ENCODE measurements at regions not wholly inside any gene's neighbourhood (a gene's known extent, or its start where the extent isn't known, plus 50 kb on each side); places are given as distances from the start of the nearest gene placed in this dataset.

DNA sequence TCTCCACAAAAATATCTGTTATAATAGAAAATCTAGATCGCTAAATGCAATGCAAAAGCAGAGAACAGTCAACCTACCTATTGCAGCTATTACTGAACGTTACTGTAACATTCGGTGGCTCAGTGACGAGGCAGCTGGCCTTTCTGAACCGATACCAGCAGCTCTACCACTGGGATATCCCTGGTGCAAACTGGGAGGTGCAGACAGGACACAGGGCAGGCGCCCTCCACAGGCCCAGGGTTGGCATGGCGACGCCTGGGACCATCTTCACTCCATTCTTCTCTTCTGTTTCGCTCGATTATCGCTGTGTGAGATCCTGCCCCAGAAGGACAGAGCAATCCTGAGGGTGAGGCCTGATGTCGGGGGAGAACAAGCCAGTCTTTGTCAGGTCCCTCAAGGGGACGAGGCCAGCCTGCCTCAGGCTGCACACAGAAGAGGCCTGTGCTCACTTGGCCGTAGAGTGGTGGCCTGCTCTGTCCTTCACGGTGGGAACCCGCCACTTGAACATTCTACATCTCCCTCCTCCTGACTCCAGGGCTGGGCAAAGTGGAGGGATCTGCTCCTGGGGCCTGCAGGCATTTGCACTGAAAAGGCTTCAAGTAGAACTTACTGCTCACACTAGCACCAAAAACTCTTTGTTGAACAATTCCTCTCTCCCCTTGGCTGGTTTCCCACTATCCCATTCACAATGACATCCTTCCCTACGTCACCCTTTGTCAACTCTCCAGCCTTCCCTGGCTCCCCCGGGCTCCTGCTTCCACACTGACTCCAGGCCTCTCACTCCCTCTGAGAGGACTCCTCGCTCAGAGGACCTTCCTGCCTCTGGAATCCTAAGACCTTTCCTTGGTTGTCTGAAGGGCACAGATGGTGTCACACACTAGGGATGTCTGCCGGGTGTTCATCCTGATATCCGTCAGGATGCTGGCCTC, 49.7 kb downstream of the CYRIA start:
- 82 to 87% (median 84%) methylated on average over 21 of the region's 21 CpGs for WGBS, 3 donors
- H3K27ac ChIP-seq (ENCODE audit: low read depth, low read length) = no peak overlapping the region

DNA sequence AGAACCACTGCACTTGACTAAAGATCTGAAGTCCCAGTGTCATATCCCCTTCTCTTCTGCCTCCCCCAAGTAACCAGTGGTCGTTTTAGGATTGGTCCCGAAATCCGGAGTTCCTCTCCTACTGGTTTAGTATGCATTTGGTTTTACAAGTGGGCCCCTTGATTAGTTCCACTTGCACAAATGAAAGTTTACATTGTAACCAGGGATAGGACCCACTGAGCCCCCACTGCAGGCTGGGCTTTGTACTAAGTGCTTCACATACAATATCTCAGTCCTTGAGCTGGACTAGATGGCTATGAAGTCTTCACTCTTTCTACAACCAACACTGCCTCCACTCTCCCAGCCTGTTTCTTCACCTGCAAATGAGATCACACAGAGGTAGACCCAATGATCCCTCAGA, 50.4 kb downstream of the CYRIA start:
- no peak overlapping the region for H3K27ac ChIP-seq (ENCODE audit: low read depth, low read length)
- WGBS, 3 donors = 75 to 95% (median 82%) methylated on average over 3 of the region's 3 CpGs

DNA sequence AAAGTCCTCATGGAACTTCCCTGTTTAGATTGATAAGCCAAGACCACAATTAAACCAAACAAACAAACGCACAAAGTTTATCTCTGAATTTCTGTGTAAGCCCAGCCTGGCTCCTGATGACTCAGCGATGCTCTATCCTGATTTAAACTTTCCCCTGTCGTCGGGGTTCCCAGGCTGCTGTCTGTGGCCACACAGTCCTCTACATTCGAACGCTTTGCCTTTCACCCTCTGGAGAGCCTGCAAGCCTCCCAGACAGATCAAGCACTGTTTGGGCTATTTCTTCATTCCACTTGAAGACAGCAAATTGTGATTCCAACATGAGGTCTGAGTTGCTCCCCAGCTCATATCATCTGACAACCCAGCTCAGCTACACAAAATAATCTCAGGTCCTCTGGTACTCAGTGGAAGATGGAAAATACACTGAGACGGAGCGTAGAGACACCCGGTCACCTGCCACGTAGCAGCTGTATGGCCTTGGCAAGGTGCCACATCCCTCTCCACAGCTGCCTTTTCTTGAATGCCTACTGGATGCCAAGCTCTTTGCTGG, 51.2 kb downstream of the CYRIA start:
- WGBS, 3 donors = 41 to 65% (median 49%) methylated on average over 10 of the region's 10 CpGs
- H3K27ac ChIP-seq (ENCODE audit: low read depth, low read length) = no peak overlapping the region

DNA sequence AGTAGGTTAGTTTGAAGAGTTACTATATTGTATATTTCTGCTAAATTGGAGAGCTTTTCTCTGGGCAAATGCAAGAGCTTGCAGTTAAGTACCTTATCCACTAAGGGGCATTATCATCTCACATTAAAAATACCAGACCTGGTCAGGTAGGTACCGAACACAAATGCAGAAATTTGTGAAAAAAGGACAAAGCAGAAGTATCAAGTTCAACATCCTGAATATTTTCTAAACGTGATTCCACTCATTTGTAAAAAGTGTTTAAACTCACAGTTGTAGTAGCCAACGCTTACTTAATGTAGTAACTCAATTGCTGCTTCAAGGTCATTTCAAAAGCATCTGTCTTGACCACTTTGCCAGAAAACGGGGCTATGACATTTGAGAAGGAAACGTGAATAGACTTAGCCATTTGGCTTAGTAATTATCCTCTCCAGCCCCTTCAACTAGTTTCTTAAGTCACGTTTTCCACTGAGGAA, 52.1 kb downstream of the CYRIA start:
- H3K27ac ChIP-seq (ENCODE audit: low read depth, low read length) = no peak overlapping the region
- WGBS, 3 donors = 26 to 37% (median 27%) methylated on average over 6 of the region's 6 CpGs

DNA sequence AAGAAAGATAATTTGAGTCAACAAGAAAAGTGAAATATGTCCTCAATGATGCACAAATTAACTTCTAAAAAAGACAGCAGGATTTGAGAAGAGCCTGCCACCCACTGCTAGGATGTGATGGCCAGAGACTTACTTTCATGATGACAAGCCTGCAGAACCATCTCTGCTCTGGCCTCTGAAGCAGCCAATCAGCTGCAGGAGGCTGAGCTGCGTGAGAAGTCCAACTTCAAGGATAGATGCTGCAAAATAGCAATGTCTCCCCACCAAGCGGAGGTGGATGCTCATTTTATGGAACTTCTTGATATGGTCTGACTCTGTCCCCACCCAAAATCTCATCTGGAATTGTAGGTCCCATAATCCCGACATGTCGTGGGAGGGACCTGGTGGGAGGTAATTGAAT, 53.1 kb downstream of the CYRIA start:
- H3K27ac ChIP-seq (ENCODE audit: low read depth, low read length) = no peak overlapping the region
- WGBS, 3 donors = 75 to 92% (median 89%) methylated on average over 4 of the region's 4 CpGs

DNA sequence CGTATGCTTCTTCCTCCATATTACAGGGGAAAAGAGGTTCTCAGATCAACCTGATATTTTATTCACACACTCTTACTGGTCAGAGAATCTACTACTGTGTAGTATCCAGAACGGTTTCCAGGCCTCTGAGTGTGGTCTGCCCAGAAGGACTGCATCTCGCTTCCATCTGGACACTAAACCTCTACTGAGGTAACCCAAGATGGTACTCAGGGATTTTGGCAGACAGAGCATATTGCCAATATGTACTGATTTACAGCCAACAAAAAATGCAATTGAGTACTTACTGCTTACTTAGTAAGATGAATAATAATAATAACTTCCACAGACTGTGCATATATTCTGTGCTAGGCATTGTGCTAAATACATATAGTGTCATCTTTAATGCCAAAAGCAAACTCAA, 55.8 kb downstream of the CYRIA start:
- 80 to 88% (median 87%) methylated on average over 3 of the region's 3 CpGs for WGBS, 3 donors
- H3K27ac ChIP-seq (ENCODE audit: low read depth, low read length) = no peak overlapping the region

DNA sequence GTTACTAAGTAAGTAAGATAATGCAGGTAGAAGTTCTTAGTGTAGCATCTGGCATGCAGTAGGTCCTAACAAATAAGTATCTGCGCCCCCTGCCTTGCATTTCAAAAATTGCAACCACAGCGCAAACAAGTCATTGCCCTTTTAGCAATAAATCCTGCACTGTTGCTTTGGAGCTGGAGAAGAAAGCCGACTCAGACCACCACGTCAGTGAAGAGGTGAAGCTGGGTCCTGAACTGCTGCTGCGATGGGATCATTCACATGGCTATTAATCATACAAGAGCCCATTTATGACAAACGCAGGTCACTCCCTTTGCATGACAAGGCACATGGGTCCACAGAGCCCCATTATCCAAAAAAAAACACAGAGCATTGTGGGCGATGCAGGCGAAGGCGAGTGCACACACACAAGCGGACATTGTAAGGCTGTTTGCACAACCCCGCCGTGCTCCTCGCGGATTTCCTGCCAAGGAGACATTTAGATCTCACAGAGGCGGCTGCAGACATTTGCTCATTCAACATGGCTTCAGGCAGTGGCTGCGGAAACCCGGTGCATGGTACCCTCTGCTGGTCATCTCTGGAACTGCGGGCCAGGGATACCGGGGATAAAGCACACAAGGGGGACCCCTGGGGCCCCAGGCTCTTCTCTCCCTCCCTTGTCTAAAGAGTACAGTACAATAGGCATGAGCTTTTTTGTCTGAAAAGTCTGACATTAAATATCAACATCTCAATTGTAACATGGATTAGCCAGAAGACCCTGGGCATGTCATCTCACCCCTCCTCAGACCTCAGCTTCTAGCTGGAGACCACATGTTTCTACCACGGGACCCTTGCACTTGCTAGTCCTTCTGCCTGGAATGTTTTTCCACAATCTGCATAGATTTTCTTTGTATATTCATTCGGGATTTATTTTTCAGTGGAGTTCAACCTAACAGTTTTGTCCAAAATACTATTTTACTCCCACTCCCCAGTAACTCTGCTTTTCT, 56.7 kb downstream of the CYRIA start:
- no peak overlapping the region for H3K27ac ChIP-seq (ENCODE audit: low read depth, low read length)
- WGBS, 3 donors = 4 to 7% (median 5%) methylated on average over 21 of the region's 21 CpGs

DNA sequence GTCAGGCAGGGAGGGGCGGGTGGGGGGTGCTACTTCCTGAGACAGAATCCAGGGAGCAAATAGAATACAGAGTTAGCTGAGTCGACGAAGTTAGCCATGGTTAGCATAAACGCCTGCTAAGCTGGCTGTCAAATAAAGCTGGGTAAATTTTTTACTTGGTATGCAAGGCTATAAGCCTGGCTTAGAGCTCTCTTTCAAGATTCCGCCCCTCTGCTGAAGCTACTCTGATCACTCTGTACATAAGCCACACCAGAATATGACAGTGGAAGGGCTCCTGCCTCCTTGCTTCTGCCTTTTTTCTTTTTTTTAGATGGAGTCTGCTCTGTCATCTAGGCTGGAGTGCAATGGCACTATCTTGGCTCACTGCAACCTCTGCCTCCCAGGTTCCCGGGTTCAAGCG, 58.3 kb downstream of the CYRIA start:
- H3K27ac ChIP-seq (ENCODE audit: low read depth, low read length) = no peak overlapping the region
- 65 to 86% (median 80%) methylated on average over 7 of the region's 7 CpGs for WGBS, 3 donors

DNA sequence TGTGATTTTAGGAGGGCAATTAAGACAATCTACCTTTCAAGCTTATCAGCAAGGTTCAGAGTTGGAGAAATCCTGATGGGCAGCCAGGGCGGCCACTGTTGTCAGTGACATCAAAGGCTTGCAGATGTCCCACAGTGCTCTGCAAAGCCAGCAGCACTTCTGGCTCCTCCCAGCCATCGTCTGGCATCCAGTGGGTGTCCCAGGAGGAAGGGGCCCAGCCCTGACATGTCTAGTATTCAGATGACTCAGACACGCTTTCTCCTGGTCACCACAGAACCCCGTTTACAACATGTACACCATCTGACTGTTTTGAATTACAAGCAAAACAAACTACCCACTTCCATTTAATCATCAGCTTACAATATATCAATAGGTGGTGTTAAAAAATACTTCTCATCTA, 61.4 kb downstream of the CYRIA start:
- H3K27ac ChIP-seq (ENCODE audit: low read depth, low read length) = no peak overlapping the region
- 59 to 91% (median 77%) methylated on average over 4 of the region's 4 CpGs for WGBS, 3 donors

DNA sequence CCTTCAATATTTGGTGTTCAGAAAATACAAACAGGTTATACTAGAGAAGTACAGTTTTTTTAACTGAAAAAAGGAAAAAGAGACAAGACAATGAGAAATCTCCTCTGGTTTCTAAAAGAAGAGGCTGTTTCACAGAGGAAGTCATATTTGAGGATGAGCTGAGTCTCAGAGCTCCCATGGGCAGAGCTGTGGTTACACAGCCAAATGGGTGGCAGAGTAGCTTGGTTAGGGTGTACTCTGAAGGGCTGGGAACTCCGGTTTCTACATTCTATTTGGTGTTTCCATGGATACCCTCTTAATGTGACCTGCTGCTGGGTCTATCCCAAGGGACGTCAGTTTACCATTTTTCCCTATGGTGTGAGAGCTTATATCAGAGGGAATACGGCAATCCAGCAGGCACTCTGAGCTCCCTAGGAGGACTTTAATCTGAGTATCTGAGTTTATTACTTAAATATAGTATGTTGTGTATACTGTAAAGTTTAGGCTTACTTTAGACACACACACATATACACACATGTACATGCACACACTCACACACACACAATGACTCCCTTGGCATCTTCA, 74.2 kb downstream of the CYRIA start:
- WGBS, 3 donors = 65 to 81% (median 80%) methylated on average over 3 of the region's 3 CpGs
- no peak overlapping the region for H3K27ac ChIP-seq (ENCODE audit: low read depth, low read length)

DNA sequence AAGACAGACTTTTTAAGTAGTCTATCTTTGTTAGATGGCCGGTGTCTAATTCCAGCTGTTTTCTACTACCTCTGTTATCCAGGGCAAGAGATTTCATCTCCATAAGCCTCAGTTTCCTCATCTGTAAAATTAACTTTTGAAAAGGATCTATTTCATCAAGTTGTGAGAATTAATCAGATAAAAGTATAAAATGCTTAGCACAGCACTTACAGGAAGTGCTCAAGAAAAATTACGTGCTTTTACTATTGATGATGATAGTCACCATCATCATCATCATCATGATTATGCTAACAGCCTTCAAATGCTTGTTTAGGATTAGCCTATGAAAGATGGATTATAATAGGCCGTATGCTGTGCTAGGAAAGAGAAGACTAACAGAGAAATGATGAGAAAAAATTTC, 76.2 kb downstream of the CYRIA start:
- WGBS, 3 donors = 67 to 86% (median 85%) methylated on average over 3 of the region's 3 CpGs
- no peak overlapping the region for H3K27ac ChIP-seq (ENCODE audit: low read depth, low read length)

DNA sequence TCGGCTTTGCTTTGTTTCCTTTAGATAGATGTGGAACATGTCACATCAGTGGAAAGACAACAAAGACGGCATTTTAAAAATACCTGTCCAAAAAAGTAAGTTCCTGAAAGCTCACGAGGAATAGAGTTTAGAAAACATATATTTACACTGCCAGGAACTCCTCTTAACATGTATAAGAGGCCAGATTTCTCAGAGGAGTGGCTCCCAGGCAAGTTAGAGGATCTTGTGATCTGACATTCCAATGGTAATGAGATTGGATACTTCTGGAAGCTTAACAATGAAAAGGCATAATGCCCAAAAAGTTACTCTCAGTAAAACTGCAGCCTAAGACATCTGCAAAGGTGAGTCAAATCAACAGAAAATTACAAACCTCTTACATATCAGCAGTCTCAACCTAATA, 77.1 kb downstream of the CYRIA start:
- WGBS, 3 donors = 64 to 83% (median 82%) methylated on average over 3 of the region's 3 CpGs
- no peak overlapping the region for H3K27ac ChIP-seq (ENCODE audit: low read depth, low read length)

DNA sequence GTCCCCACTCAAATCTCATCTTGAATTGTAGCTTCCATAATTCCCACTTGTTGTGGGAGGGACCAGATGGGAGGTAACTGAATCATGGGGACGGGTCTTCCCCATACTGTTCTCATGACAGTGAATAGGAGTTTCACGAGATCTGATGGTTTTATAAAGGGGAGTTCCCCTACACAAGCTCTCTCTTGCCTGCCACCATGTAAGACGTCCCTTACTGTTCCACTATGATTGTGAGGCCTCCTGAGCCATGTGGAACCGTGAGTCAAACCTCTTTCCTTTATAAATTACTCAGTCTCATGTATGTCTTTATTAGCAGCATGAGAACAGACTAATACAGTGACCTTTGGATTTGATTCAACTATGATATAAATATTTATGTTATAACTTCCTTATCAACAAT, 78.0 kb downstream of the CYRIA start:
- WGBS, 3 donors = 72 to 81% (median 76%) methylated on average over 4 of the region's 4 CpGs
- H3K27ac ChIP-seq (ENCODE audit: low read depth, low read length) = no peak overlapping the region

DNA sequence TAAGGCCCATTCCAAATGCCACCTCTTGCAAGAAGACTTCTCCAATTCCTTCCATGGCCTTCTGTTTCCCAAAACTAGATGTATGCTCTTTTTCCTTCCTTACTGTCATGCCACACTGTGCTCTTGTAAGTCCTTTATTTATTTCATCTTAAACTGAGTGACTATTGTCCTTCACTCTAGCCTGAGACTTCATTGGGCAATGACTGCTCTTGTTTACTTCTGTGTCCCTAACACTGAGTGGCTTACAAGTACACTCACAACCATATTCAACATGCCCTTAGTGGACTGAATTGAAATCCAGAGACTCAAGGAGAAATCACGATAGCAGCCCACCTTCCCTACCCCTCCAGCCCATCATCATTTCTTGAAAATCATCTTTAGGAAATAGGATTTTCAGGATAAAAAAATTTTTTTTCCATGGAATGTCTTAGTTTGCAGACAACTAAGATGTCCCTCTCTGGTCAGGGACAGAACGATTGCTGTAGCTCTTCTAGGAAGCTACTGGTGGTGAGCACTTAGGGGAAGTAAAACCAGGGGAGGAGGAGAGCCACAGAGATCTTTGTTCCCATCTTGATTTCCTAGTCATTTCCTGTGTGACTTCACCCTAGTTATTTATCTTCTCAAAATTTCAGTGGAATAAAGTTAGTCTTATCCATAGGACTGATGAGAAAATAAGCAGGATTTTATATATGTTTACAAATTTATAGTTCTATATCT, 80.7 kb downstream of the CYRIA start:
- WGBS, 3 donors = 64 to 72% (median 68%) methylated on average over 2 of the region's 2 CpGs
- no peak overlapping the region for H3K27ac ChIP-seq (ENCODE audit: low read depth, low read length)

DNA sequence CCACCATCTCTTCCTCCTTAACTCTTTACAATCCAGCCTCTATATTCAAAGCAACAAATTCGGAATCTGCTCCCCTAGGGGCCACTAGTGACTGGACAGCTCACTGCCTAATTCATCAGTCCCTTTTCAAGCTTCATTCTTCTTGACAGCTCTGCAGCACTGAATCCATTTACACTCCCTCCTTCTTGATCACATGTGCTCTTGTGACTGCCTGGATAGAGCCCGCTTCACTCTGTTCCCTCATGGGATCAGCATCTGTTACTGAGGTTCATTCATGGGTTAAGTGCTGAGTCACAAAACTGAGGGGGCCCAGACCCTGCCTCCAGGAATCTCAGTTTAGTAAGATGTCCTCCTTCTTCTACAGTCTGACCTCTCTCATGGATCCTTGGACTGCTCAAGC, 81.5 kb downstream of the CYRIA start:
- H3K27ac ChIP-seq (ENCODE audit: low read depth, low read length) = no peak overlapping the region
- 74 to 89% (median 87%) methylated on average over 2 of the region's 2 CpGs for WGBS, 3 donors

DNA sequence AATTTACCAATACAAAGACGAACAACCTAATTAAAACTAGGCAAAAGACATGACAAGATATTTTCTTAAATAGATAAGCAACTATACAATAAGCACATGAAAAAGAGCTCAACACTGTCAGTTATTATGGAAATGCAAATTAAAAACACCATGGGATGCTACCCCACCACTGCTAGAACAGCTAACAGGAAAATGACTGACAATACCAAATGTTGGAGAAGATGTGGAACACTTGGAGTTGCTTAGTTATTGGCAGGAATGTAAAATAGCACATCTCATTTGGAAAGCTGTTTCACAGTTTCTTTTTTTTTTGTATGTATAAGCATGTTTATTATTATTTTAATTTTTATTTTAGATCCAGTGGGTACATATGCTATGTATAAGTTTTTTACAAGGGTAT, 84.4 kb downstream of the CYRIA start:
- 89 to 100% (median 98%) methylated on average over 1 of the region's 1 CpG for WGBS, 3 donors
- H3K27ac ChIP-seq (ENCODE audit: low read depth, low read length) = no peak overlapping the region

DNA sequence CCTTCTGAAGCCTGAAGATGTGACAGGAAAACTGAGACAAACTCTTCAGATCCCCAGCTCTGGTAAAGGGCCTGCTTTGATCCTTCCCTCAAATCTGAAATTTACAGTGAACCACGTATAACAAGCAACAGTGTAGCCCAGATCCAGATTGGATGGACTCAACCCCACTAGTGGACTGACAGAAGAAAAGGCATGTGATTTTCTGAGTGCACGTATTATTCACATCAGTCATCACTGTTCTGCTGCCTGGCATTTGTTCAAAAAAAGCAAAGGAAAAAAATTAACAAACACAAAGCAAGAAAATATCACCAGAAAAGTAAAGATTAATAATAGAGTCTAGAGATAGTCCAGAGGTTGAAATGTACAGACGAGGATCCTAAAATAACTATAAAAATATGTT, 87.6 kb downstream of the CYRIA start:
- WGBS, 3 donors = 58 to 81% (median 79%) methylated on average over 3 of the region's 3 CpGs
- H3K27ac ChIP-seq (ENCODE audit: low read depth, low read length) = no peak overlapping the region

DNA sequence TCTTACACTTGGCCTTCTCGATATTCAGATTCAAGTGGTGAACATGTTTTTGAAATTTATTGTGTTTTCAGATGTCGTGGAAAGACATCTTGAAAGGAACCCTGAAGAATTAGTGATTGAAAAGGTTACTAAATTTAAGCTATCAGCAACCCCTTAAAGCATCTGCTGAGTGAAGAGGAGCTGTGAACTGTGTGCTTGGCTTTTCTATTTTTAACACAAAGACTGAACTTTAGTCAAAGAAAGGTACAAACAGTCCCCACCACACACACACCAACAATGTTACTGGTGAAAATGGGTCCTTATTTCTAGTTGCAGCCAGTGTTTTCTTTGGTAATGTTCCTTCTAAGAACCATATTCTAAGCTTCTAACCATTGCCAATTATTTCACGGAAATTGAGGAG, 95.1 kb downstream of the CYRIA start:
- no peak overlapping the region for H3K27ac ChIP-seq (ENCODE audit: low read depth, low read length)
- 70 to 88% (median 75%) methylated on average over 3 of the region's 3 CpGs for WGBS, 3 donors
